ENCODE measurements at regions not wholly inside any gene's neighbourhood (a gene's known extent, or its start where the extent isn't known, plus 50 kb on each side); places are given as distances from the start of the nearest gene placed in this dataset.
"Not testable (repeated sequence)": the region's sequence is repeated elsewhere in the genome, so short reads cannot be mapped to it uniquely, and the experiment has no call there.

GRCh38 chr15:30791239-30792175, 112.2 kb upstream of the FAN1 start:
- no peaks in the 10 kb centered on the region for H3K36me3 ChIP-seq (replicated peaks)
- H3K4me3 ChIP-seq = no peak overlapping the region
- H3K9me3 ChIP-seq = no peaks in the 10 kb centered on the region
- no peaks in the 10 kb centered on the region for H3K4me1 ChIP-seq
- peak in 1 of 2 experiments; percentile 69 for DNase-seq (ENCODE audit: low spot score in 2 of 2)
- in situ Hi-C loops (cut with MboI; ENCODE audit: low sequenced_read_pairs) = loop anchor here (25.0 kb wide), 1 partner anchor 346 kb away; no protein-coding TSS in a partner anchor
- H3K27me3 ChIP-seq (ENCODE audit: low read depth) = no peaks in the 10 kb centered on the region; the same call in 1 of the 2 replicates

- DNase-seq (ENCODE audit: low spot score in 2 of 2); H3K4me1 ChIP-seq; H3K36me3 ChIP-seq (replicated peaks); H3K9me3 ChIP-seq; H3K4me3 ChIP-seq; H3K27me3 ChIP-seq (ENCODE audit: low read depth): not testable (repeated sequence)
- in situ Hi-C loops (cut with MboI; ENCODE audit: low sequenced_read_pairs) = loop anchor here (25.0 kb wide), 1 partner anchor 344 kb away; no protein-coding TSS in a partner anchor
These were observed 110.9 kb upstream of the FAN1 start for GRCh38 chr15:30792843-30793242.

GRCh38 chr15:30794388-30794787, 109.3 kb upstream of the FAN1 start:
- H3K36me3 ChIP-seq (replicated peaks) = no peaks in the 10 kb centered on the region
- DNase-seq (ENCODE audit: low spot score in 2 of 2) = no peak
- H3K4me3 ChIP-seq = no peak overlapping the region
- no peaks in the 10 kb centered on the region for H3K27me3 ChIP-seq (ENCODE audit: low read depth)
- no peaks in the 10 kb centered on the region for H3K9me3 ChIP-seq
- H3K4me1 ChIP-seq = no peaks in the 10 kb centered on the region
- in situ Hi-C loops (cut with MboI; ENCODE audit: low sequenced_read_pairs) = loop anchor here (25.0 kb wide), 1 partner anchor 343 kb away; no protein-coding TSS in a partner anchor

GRCh38 chr15:30799565-30799964, 104.2 kb upstream of the FAN1 start:
- not testable (repeated sequence) for H3K4me3 ChIP-seq; H3K4me1 ChIP-seq; H3K9me3 ChIP-seq; H3K27me3 ChIP-seq (ENCODE audit: low read depth); H3K36me3 ChIP-seq (replicated peaks)
- DNase-seq (ENCODE audit: low spot score in 2 of 2) = peak in 1 of 2 experiments; percentile 29
- in situ Hi-C loops (cut with MboI; ENCODE audit: low sequenced_read_pairs) = loop anchor here (25.0 kb wide), 1 partner anchor 338 kb away; no protein-coding TSS in a partner anchor

- peak in 1 of 2 experiments; percentile 27 for DNase-seq (ENCODE audit: low spot score in 2 of 2)
- H3K27me3 ChIP-seq (ENCODE audit: low read depth); in situ Hi-C loops (cut with MboI; ENCODE audit: low sequenced_read_pairs); H3K4me1 ChIP-seq; H3K4me3 ChIP-seq; H3K9me3 ChIP-seq; H3K36me3 ChIP-seq (replicated peaks): not testable (repeated sequence)
These were observed 102.4 kb upstream of the FAN1 start for GRCh38 chr15:30801140-30801895.

GRCh38 chr15:30802001-30802400, 101.7 kb upstream of the FAN1 start:
- H3K27me3 ChIP-seq (ENCODE audit: low read depth); in situ Hi-C loops (cut with MboI; ENCODE audit: low sequenced_read_pairs); H3K9me3 ChIP-seq; H3K4me1 ChIP-seq; H3K36me3 ChIP-seq (replicated peaks); H3K4me3 ChIP-seq; DNase-seq (ENCODE audit: low spot score in 2 of 2): not testable (repeated sequence)

- H3K4me3 ChIP-seq; DNase-seq (ENCODE audit: low spot score in 2 of 2); H3K4me1 ChIP-seq; H3K36me3 ChIP-seq (replicated peaks); in situ Hi-C loops (cut with MboI; ENCODE audit: low sequenced_read_pairs); H3K9me3 ChIP-seq; H3K27me3 ChIP-seq (ENCODE audit: low read depth): not testable (repeated sequence)
These were observed 100.0 kb upstream of the FAN1 start for GRCh38 chr15:30803703-30804102.

- Histone ChIP-seq H3K27me3 (ENCODE audit: low read depth) (no peaks in the 10 kb centered on the region), H3K36me3 (replicated peaks) (no peaks in the 10 kb centered on the region), H3K9me3 (no peaks in the 10 kb centered on the region), H3K4me1 (no peaks in the 10 kb centered on the region), H3K4me3 (no peak overlapping the region)
- in situ Hi-C loops (cut with MboI; ENCODE audit: low sequenced_read_pairs) = no loop called here
- no peak for DNase-seq (ENCODE audit: low spot score in 2 of 2)
These were observed 87.3 kb upstream of the FAN1 start for GRCh38 chr15:30816430-30816829.

- DNase-seq (ENCODE audit: low spot score in 2 of 2); H3K4me1 ChIP-seq; H3K9me3 ChIP-seq; H3K36me3 ChIP-seq (replicated peaks); H3K27me3 ChIP-seq (ENCODE audit: low read depth); in situ Hi-C loops (cut with MboI; ENCODE audit: low sequenced_read_pairs); H3K4me3 ChIP-seq: not testable (repeated sequence)
These were observed 80.5 kb upstream of the FAN1 start for GRCh38 chr15:30823068-30823813.

GRCh38 chr15:30824518-30825195, 79.1 kb upstream of the FAN1 start:
- H3K27me3 ChIP-seq (ENCODE audit: low read depth) = no peaks in the 10 kb centered on the region
- H3K9me3 ChIP-seq = no peaks in the 10 kb centered on the region
- no peaks in the 10 kb centered on the region for H3K4me1 ChIP-seq
- no peaks in the 10 kb centered on the region for H3K36me3 ChIP-seq (replicated peaks)
- in situ Hi-C loops (cut with MboI; ENCODE audit: low sequenced_read_pairs) = no loop called here
- no peak for DNase-seq (ENCODE audit: low spot score in 2 of 2)
- H3K4me3 ChIP-seq = no peak overlapping the region

GRCh38 chr15:30827625-30828303, 76.0 kb upstream of the FAN1 start:
- Histone ChIP-seq H3K4me1 (no peaks in the 10 kb centered on the region), H3K36me3 (replicated peaks) (no peaks in the 10 kb centered on the region), H3K27me3 (ENCODE audit: low read depth) (no peaks in the 10 kb centered on the region), H3K9me3 (no peaks in the 10 kb centered on the region), H3K4me3 (no peak overlapping the region)
- in situ Hi-C loops (cut with MboI; ENCODE audit: low sequenced_read_pairs) = no loop called here
- no peak for DNase-seq (ENCODE audit: low spot score in 2 of 2)

GRCh38 chr15:30828304-30828639, 75.4 kb upstream of the FAN1 start:
- H3K4me1 ChIP-seq; H3K9me3 ChIP-seq; H3K27me3 ChIP-seq (ENCODE audit: low read depth); in situ Hi-C loops (cut with MboI; ENCODE audit: low sequenced_read_pairs); H3K4me3 ChIP-seq; H3K36me3 ChIP-seq (replicated peaks); DNase-seq (ENCODE audit: low spot score in 2 of 2): not testable (repeated sequence)

GRCh38 chr15:30830961-30831360, 72.8 kb upstream of the FAN1 start:
- no peak for DNase-seq (ENCODE audit: low spot score in 2 of 2)
- Histone ChIP-seq H3K36me3 (replicated peaks) (no peaks in the 10 kb centered on the region), H3K4me1 (no peaks in the 10 kb centered on the region), H3K27me3 (ENCODE audit: low read depth) (no peaks in the 10 kb centered on the region), H3K4me3 (no peak overlapping the region), H3K9me3 (no peaks in the 10 kb centered on the region)
- in situ Hi-C loops (cut with MboI; ENCODE audit: low sequenced_read_pairs) = no loop called here

Data from HAP-1 (cell line).